Choroid plexus epithelial cell (primary cell): ENCODE measurements at regions not wholly inside any gene's neighbourhood (a gene's known extent, or its start where the extent isn't known, plus 50 kb on each side); places are given as distances from the start of the nearest gene placed in this dataset.
"Not testable (repeated sequence)": the region's sequence is repeated elsewhere in the genome, so short reads cannot be mapped to it uniquely, and the experiment has no call there.

Source experiments
- DNase-seq: peaks from one replicate; pipeline ENCODE4 v3.0.0-alpha.2; 2010; ENCODE audit warnings: low read depth
- H3K4me3 ChIP-seq: 2 replicates; pipeline ENCODE4 v1.5.1; 2011; ENCODE audit warnings: low read depth, mild to moderate bottlenecking, control low read depth, low read length, moderate library complexity
- TF ChIP-seq, protein P1 (sequence below): conservative IDR thresholded peaks from 2 replicates; pipeline ENCODE4 v1.5.1; 2011; ENCODE audit warnings: low read depth, mild to moderate bottlenecking, control low read depth, inconsistent platforms, low read length, moderate library complexity

DNA sequence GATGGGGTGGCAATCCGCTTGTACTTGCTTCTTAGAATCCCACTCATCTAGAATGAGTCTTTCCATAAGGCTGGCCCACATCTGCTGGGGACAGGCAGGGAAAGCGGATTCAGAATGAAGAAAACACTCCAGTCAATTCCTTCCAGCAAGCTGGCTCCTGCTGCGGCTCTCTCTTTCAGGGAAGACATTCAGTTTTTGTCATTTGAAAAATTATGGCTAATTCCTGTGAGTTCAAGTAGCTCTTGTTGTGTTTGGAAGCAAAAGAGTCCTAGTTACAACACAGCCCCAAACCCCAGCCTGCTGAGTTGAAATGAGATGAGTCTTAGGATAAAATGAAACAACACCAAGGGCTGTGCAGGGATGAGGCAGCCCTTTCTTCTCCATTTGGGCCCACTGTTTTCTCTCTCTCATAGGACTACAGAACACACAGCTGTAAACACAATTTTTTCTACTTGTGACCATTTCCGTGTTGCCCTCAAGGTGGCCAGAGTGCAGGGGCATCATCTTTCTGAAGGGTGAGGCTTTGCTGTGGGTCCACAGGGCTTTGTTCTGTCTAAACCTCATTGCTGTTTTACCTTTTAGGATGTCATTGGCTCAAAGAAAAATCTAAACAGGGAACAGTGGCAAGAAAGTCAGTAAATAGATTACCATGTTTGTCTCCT, 90.8 kb upstream of the EEPD1 start:
- no peak overlapping the region for H3K4me3 ChIP-seq
- DNase-seq = no peak
- TF ChIP-seq, protein P1, sequence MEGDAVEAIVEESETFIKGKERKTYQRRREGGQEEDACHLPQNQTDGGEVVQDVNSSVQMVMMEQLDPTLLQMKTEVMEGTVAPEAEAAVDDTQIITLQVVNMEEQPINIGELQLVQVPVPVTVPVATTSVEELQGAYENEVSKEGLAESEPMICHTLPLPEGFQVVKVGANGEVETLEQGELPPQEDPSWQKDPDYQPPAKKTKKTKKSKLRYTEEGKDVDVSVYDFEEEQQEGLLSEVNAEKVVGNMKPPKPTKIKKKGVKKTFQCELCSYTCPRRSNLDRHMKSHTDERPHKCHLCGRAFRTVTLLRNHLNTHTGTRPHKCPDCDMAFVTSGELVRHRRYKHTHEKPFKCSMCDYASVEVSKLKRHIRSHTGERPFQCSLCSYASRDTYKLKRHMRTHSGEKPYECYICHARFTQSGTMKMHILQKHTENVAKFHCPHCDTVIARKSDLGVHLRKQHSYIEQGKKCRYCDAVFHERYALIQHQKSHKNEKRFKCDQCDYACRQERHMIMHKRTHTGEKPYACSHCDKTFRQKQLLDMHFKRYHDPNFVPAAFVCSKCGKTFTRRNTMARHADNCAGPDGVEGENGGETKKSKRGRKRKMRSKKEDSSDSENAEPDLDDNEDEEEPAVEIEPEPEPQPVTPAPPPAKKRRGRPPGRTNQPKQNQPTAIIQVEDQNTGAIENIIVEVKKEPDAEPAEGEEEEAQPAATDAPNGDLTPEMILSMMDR = no peak

DNA sequence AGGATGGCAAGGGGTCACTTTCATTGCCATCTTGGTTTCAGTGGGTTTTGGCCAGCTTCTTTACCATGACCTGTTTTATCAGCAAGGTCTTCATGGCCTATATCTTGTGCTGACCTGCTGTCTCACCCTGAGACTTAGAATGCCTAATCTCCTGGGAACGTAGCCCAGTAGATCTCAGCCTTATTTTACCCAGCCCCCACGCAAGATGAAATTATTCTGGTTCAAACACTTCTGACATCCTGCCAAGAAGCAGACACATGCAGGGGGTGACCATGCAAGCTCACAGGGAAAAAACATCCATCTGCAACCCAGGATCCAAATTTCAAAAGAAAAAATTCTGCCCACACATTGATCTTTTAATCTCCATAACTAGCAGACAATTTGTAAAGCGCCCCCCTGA, 88.4 kb upstream of the EEPD1 start:
- peak; percentile 43 for DNase-seq
- TF ChIP-seq, protein P1 = no peak
- no peak overlapping the region for H3K4me3 ChIP-seq

GRCh38 chr7:36065563-36066342, 87.3 kb upstream of the EEPD1 start:
- DNase-seq, H3K4me3 ChIP-seq: not testable (repeated sequence)

DNA sequence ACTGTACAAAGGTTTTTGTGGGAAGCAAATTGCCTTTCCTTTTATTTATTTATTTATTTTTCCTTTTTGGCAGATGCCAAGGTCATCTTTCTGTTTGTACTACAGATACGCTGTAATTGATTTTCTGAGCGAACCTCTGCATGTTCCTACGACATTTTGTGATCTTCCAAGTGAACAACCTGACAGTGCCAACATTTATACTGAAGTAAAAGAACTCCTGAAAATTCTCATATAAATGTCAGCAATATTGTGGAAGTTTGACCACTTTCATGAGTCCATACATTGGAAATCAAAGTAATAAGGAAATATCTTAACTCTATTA, 86.8 kb upstream of the EEPD1 start:
- TF ChIP-seq, protein P1 = no peak
- DNase-seq = no peak
- no peak overlapping the region for H3K4me3 ChIP-seq

DNA sequence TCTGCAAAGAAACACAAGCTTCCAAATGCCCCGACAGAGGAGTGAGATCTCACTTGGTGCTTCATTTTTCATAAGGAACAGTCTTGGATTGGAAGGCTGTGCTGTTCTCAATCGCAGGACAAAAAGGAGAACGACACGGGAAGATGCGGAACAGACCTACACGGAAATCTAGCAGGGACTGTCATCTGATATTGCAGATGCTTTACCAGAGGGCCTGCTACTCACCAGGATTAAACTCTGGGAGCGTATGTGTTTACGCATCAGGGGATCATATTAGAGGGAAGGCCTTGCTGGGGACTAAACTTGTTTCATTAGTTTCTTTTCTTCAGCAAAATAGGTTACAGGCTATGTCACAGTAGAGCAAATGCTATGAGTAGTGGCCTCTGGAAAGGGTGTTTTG, 82.8 kb upstream of the EEPD1 start:
- DNase-seq = no peak
- no peak overlapping the region for H3K4me3 ChIP-seq
- TF ChIP-seq, protein P1 = no peak

DNA sequence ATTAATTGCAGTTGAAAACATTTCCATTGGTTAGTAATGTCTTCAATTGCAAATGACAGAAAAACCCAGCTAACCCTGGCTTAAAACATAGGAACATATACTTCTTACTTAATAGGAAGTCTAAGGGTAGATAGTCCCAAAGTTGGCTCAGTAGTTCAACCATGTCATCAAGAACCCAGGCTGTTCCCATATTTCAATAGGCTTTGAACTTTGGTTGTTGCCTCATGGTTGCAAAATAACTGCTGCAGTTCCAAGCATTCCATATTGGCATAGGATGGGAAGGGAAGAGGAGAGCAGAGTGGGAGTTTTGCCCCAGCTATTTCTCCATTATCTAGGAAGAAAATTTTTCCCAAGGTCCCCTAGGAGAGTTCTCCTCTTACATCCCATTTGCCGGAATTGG, 81.4 kb upstream of the EEPD1 start:
- TF ChIP-seq, protein P1 = no peak
- no peak overlapping the region for H3K4me3 ChIP-seq
- DNase-seq = no peak

DNA sequence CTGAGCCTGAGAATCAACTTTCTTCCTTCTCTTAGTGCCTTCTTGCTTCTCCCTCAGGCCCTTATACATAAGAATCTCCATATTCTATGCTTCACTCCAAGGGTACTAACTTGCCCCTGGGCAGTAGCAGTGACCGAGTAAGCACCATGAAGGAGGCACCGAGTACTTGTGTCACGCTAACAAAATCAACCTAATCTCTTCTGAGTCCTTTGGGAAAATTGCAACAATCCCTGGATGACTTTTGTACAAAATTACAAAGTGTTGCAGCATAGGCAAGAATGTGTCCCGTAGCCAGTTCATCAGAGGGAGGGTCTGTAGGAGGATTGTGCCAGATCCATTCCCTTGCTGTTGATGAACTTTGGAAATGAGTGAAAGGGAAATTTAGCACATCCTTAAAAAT, 80.4 kb upstream of the EEPD1 start:
- H3K4me3 ChIP-seq = no peak overlapping the region
- DNase-seq = no peak
- TF ChIP-seq, protein P1 = no peak
